HL-60/S4 treated with phorbol 12-myristate 13-acetate at 8.2 ng/mL for 4 days and 3 days (cell line): ENCODE measurements at regions not wholly inside any gene's neighbourhood (a gene's known extent, or its start where the extent isn't known, plus 50 kb on each side); places are given as distances from the start of the nearest gene placed in this dataset.
"Not testable (repeated sequence)": the region's sequence is repeated elsewhere in the genome, so short reads cannot be mapped to it uniquely, and the experiment has no call there.

Experiments used
- in situ Hi-C: fragments of 300-500 bp; cut with MboI; formaldehyde crosslinking; loops from 2 replicates; pipeline ENCODE4 v1.15.0; 2022; ENCODE audit warnings: low sequenced_read_pairs

DNA sequence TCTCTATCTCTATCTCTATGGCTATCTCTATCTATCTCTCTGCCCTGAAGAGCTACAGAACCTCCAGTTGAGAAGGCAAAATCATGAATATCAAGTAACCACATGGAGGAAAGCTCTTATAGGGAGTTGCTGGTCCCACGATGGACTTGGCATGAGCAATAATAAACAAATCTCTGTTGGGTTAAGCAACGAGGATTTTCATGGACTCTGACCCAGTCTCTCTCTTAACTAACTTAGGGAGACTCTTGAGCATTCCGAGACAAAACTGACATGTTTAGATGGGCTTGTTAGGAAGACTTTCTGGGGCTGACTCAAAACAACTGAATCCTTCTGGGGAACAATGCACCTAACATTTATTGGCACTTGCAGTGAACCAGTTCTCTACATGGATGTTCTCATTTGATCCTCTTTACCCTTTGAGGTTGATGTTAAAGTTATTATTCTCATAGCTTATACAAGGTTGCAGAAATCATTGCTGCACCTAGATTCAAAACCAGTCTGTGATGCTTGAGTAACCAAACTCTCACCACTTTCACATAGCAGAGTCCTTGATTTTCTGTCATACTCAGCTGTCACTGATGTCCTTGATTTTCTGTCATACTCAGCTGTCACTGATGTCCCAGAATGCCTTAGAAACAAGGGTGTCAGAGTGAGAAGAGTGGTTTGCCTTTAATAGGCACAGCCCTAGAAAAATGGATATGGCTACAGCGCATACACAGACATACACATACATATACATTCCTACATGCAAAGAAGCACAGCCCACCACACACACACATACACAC, 354.6 kb upstream of the MAF start:
- in situ Hi-C loops: no loop called here

DNA sequence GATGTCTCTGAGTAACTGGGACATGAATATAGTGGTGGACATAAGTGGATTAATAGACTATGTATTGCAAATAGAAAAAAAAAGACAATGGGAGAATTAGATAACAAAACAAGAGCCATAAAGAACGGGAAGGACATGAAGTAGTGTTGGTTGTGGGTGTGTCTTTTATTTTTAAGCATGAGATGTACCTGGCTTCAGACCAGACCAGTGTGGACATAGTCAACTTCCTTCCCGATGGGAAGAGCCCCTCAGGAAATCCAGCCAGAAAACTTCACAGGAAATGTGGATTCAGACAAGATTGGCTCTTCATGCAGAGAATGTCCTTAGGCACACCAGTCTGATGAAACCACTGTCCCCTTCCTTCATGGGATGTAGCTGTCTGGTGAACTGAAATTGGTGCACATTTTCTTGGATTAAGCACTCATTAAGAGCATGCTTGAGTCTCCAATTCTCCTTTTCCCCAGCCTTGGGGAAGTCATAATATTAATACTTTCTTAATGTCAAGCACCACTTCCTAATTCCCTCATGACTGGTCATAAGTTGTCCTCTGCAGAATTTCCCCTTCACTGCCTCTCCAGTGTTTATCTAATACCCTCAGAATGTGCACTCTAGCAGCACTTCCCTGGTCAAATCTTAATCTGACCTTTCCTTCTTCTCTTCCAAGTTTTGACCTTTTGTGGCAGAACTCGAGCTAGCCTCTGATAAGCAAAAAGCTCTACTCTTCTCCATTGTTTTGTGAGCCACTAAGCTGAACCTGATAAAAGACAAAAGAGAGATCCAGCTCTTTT, 350.6 kb upstream of the MAF start:
- in situ Hi-C loops: no loop called here

DNA sequence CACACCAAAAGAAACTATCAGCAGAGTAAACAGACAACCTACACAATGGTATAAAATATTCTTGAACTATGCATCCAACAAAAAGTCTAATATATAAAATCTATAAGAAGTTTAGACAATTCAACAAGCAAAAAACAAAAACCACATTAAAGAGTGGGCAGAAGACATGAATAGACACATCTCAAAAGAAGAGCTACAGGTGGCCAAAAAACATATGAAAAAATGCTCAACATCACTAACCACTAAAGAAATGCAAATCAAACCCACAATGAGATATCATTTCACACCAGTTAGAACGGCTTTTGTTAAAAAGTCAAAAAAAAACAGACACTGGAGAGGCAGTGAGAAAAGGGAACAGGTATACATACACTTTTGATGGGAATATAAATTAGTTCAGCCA, 348.9 kb upstream of the MAF start:
- in situ Hi-C loops: no loop called here

DNA sequence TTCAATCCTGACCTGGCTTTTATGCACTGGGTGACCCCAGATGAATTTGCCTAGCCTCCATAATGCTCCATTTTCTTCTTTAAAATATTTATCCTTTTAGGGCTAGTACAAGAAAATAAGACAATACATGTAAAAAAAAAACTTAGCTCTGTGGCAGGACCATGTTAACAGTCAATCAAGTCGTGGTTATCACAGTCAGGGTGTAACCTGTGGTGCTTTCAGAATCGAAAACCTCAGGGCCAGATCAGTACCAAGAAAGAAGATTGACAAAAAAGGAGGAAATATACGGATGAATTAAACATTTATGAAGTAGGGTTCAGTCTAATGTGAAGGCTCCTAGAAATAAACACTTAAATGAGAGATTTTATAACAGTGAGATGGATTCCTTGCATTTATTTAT, 347.2 kb upstream of the MAF start:
- in situ Hi-C loops: no loop called here

DNA sequence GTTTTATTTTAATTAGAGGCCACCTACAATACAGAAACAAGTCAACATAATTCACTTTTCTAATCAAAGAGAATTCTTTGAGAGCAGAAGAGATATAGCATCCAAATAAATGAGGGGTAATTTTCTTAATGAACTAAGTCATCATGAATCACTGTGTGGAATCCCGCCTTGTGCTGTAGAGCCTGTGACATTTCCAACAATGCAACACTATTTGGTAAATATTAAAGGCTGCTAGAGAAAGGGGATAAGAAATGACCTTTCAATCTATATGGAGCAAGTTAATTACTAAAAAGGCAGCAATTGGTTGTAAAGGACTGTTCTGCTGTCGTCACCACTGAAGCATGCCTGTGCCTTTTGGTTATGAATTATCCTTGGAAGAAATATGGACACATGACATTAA, 345.7 kb upstream of the MAF start:
- in situ Hi-C loops: no loop called here

DNA sequence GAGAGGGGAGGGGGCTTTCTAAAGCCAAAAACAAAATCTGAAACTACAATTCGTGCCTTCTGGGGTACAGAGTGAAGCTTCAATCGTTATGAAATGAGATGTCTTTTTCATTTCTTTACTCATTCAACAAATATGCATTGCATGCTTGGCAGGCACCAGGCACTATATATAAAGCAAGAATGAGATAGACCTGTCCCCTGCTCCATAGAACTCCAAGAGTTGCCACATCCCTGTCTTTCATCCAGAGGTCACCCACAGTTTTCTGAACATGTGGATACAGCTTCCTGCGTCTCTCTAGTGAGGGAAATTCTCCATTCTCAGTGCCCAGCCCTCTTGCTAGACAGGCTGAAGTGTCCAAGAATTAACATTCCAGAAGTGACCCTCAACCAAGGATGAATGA, 343.2 kb upstream of the MAF start:
- in situ Hi-C loops: no loop called here

DNA sequence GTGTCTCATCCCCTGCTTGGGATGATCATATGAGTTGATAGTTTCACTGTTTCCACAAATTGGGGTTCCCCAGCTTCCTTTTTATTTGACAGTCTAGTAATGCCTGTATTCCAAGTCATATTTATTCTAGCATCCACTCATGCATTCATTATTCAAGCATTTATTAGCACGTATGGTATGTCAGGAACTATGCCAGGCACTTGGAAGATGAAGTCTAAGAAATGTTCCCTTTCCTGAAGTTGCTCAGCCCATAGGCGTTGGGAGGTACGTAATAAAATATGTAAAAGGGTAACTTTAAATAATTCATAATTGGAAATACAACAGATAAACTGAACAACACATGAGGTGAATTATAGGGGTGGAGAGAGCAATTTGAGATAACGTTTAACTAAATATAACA, 338.0 kb upstream of the MAF start:
- in situ Hi-C loops: no loop called here

DNA sequence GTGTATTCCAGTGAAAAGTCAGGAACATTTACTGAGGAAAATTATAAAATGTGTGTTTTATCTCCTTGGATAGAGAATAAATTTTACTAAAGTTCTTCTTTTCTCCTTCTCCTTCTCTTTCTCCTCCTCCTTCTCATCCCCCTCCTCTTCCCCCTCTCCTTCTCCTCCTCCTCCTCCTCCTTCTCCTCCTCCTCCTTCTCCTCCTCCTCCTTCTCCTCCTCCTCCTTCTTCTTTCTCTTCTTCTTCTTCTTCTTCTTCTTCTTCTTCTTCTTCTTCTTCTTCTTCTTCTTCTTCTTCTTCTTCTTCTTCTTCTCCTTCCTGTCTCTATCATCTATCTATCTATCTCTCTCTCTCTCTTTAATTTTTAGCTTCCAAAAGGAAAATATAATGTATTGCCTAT, 337.1 kb upstream of the MAF start:
- in situ Hi-C loops: not testable (repeated sequence)

DNA sequence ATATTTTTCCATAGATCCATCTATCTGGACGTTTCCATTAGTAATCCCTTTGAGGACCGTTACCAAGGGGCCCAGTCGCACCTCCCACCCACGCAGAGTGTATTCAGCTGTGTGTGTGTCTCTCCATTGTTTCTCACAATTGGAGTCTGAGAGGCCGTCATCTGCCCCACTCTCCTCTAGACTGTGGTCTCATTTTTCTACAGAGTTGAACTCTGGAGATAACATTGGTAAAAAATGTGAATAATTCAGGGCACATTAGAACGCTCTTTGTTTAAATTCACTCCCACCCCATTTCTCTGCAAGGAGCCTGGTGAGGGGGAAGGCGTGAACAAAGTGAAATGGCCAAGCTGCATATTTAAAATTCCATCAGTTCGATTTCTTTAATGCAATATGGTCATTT, 333.1 kb upstream of the MAF start:
- in situ Hi-C loops: no loop called here

DNA sequence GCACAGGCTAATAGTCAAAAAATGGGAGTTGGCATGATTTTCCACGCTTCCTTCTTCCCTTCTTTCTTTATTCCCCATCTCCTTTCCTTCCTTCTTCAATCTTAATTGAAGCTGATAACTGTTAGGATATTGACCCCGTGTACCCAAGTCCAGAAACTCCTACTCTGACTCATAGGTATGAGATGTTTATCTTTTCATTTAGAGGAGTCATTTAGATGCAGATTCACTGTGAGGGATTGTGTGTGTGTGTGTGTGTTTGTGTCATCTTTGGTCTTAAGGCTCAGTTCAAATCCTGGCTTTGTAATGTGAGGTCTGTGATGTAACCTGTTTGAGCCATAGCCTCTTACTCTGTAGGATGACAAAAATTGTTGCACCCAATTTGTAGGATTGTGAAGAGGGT, 332.0 kb upstream of the MAF start:
- in situ Hi-C loops: no loop called here

DNA sequence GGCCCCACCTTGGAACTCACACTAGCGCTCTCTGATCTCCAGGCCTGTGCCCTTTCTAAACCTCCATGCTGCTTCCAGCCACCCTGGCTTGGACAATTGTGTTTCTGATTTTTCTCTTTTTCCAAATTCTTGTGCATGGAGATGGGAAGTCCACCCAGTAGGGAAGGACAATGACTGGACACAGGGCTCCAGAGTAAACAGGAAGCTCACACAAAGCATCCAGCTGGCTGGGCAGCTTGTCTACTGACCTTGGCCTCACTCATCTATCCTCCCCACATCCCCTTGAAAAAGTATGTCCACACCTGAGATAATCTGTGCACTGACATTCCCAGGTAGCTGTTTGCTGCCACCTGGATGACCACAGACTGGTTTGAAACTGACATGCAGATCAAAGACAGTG, 331.2 kb upstream of the MAF start:
- in situ Hi-C loops: no loop called here

DNA sequence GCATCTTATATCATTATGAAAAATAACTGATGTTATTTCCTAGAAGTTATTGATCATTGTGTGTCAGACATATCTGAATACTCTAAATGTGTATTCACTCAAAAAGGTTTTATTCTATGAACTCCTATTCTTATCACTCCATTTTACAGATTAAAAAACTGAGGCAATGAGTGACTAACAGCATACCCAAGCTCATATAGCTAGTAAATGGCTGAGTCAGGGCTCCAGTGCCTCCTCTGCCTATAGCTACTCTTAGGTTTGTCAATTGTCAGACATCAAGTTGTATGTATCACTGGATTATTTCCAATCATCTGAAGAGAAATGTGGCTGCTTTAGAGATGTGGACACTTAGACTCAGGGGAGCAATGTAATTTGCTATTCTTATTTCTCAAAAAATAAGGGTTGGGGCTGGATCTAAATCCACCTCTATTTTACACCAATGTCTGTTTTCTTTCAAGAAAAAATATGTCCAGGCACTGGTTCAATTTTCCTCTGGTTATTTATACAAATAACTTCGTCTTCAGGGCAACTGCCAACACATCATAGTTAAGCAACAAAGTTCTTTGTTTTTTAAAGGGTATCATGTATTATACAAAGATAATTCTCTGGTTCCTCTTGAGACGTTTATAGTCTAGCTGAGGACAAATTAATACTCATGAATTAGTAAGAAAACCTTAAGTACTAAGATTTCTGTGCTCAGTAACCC, 328.9 kb upstream of the MAF start:
- in situ Hi-C loops: no loop called here

DNA sequence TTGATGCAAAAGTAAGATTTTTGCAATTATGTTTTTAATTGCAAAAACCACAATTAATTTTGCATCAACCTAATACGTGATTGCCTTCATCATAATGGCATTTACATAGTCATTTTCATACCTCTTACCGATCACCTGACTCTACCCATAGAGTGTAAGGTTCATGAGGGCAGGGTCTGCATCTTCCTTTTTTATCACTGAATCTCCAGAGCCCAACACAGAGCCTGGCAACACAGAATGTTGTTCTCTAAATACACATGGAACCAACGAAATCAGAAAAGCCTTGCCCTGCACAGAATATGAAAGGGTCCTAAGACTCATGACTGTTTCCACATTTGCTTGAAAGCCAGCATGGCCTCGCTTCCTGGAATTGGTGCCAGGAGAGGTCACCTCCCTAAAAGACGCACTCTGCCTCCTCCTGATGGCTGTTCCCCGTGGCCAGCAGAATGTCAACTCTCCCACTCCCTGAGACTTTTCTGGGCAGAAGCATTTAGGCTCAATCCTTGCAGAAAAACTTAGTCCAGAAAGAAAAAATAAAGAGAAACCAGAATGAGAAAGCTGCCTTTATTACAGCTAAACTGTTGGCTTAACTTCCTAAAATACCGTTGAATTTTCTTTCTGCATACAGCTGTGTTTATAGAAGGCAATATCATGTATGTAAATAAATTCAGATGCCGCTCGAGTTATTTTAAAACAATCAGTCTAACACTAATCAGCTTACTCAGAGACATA, 327.8 kb upstream of the MAF start:
- in situ Hi-C loops: no loop called here

DNA sequence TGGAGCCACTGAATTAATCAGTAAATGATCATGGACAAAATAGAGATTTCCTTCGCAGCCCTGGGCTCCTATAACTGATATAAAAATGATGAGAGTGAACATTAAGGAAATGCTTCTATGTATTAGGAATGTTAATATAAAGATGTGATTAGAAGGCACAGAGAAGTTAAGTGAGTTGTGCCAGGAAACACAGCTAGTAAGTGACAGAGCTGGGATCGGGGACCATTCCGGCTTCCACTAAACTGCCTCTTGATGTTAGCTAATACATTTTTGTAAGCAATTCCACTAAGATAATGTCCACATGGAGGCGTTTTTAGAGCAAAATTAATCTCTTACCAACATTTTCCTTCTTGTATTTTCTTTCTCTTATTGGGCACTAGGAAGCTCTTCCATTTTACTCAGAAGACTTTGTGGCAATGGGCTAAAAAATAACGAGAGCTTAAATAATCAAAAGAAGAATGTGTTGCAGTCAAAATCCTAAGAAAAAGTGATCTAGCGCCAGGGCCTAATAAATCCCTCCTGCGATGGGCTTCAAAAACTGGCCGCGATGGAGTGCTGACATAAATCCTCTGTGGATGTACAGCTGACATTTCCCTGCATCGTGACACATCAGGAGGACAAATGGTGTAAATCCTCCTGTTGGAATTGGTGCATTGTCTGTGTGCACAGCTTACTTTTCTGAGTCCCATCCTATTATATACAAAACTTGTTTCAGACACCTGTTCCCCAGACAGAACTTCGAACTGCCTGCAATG, 326.1 kb upstream of the MAF start:
- in situ Hi-C loops: no loop called here

DNA sequence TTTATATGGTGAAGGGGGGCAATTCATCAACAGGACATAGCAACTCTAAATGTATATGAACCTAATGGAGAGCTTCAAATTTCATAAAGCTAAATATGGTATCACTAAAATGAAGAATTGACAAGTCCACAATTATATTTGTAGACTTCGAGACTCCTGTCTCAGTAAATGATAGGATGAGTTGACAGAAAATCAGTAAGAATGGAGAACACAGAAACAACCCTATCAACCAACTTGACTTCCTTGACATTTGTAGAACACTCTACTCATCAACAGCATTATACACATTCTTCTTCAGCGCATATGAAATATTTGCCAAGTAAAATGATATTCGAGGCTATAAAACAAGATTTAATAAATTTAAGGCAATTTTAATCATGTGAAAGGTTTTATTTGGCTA, 322.9 kb upstream of the MAF start:
- in situ Hi-C loops: no loop called here

DNA sequence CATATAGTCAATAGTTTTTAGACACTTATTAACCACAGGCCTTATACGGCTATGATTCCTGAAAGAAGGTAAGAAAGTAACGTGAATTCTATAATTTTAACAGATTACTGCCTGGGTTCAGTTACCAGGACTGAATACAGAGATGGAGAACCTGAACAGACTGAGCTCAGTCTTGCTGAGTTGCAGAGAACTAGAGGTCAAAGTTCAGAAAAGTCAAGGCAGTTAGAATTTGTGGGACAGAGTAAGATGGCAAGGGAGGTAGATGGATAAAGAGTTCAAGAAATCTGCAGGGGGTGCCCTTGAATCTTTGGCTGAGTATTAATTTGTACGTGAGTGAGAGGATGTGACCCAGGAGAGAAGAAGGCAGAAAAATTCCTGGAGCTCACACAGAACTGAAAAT, 320.1 kb upstream of the MAF start:
- in situ Hi-C loops: no loop called here

DNA sequence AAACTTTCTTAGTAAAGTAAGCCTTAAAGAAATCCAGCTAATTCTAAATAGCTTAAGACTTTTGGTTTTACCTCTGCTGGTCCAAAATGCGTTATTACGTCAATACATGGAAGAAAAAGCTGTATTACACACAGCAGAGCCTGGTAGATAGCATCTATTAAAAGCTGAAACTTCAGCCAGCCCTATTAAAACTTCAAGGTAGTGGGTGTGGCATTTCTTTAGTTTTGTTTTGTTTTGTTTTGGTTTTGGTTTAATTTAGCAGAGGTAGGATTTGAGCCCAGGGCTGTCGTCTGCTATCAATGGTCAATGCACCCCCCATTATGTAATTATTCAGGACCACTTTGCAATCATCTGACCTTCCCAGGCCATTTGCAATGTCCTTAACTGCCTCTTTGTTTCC, 318.4 kb upstream of the MAF start:
- in situ Hi-C loops: no loop called here

DNA sequence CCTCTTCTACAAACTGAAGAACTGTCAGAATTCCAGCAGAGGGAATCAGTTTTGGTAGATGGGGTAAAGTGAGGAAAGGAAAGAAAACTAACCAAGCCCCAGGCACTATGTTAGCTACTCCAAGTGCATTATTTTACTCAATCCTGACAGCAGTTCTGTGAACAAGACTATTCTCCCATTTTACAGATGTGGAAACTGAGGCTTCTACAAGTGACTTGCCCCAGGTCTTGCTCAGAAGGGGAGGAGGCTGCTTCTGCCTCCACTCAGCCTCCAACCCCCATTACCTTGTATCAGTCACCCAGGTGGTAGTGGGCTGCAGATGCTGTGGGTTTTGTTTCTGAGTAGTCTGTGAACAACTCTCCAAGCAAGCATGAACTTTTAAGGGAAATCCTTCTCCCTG, 315.2 kb upstream of the MAF start:
- in situ Hi-C loops: no loop called here

DNA sequence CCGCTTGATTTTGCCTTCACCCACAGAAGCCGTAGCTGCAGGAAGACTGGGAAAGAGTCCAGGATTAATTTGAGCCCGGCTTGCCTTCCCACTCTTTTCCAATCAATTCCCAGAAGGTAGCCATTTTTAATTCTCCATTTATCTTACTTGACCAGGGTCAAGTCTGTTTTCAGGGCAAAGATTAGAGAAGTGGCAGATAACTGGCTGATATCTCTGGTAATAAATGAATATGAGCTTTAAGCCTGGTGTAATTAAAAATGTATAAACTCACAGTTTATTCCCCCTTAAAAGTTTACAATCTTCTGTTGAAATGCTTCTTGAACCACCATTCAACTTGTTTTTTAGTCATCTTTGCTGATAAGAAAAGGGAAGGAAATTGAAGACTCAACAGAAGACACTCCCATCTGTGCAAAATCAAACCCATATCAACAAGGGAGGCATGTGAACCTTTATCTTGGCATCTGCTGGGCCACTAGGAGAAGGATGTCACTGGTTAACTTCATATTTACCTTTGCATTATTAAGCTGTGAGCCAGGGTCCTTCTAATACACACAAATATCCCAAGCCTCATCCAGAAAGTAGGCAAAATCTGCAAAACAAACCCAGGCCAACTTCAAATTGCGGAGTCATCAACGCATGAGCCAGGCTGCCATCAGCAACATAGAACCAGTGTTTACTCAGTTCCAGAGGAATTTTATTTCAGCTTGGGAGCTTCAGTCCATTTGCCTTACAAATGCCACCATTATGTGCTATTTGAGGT, 314.6 kb upstream of the MAF start:
- in situ Hi-C loops: no loop called here
